Left lung (tissue), 4 donors: ENCODE measurements at regions not wholly inside any gene's neighbourhood (a gene's known extent, or its start where the extent isn't known, plus 50 kb on each side); places are given as distances from the start of the nearest gene placed in this dataset.

Experiments
- ATAC-seq: fragments of 200-7000 bp; cut with Tn5 transposase; one replicate; pipeline ENCODE4 v1.9.1; 2020; ENCODE audit warnings: moderate library complexity
- DNase-seq, 4 donors: peaks; one replicate each; pipeline ENCODE4 v3.0.0-alpha.2; 2013 to 2020
- H3K27ac ChIP-seq, 2 donors: fragments of 200-600 bp; sonication (generic) in 1 of 2; one replicate each; pipeline versions ENCODE4 v1.5.0 to v1.8.0; 2020 to 2021
- H3K27me3 ChIP-seq, 2 donors: fragments of 200-600 bp; sonication (generic) in 1 of 2; one replicate each; pipeline versions ENCODE4 v1.5.0 to v1.8.0; 2020 to 2021
- H3K36me3 ChIP-seq, 2 donors: fragments of 200-600 bp; sonication (generic) in 1 of 2; one replicate each; pipeline versions ENCODE4 v1.5.0 to v1.8.0; 2020 to 2021
- H3K4me1 ChIP-seq, 2 donors: fragments of 200-600 bp; one replicate each; pipeline ENCODE4 v1.8.0; 2021
- H3K4me3 ChIP-seq, 2 donors: fragments of 200-600 bp; sonication (generic) in 1 of 2; one replicate each; pipeline versions ENCODE4 v1.5.0 to v1.8.0; 2020 to 2021; ENCODE audit warnings: mild to moderate bottlenecking in 1 of 2
- H3K9me3 ChIP-seq, 2 donors: fragments of 200-600 bp; sonication (generic) in 1 of 2; one replicate each; pipeline versions ENCODE4 v1.5.0 to v1.8.0; 2020 to 2021
- intact Hi-C, 2 donors: fragments of 100-400 bp; cut with DNase I; formaldehyde crosslinking; loops; one replicate each; pipeline versions ENCODE4 v1.11.2 to v1.14.2; 2022
- TF ChIP-seq, protein P1 (sequence below), 2 donors: fragments of 200-600 bp; sonication (generic) in 1 of 2; IDR thresholded peaks; one replicate each; pipeline versions ENCODE4 v1.5.0 to v1.8.0; 2021; ENCODE audit warnings: antibody characterized with exemption in 2 of 2
- donor health status: DM: no; HTN: yes; CAD: no.
- donor health status: DM: no; HTN: no; CAD: no.

DNA sequence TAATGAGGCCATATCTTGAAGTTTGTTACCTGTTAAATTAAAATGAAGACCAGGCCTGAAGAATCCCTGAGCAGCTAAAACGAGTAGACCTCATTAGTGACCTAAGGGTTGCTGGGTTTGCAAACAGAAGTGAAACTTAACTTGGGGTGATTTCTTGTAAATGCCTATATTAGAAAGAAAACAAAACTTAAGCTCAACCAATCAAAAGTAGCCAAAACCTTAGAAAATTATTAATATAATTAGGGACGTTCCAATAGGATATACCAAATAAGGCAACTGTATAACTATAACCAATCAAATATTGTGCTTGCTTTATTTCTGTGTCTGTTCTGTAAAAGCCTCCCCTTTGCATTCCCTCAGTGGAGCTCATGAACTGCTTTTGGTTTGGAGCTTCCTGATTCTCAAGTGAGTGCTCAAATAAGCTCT, 137.9 kb upstream of the VRK2 start:
- TF ChIP-seq, protein P1, sequence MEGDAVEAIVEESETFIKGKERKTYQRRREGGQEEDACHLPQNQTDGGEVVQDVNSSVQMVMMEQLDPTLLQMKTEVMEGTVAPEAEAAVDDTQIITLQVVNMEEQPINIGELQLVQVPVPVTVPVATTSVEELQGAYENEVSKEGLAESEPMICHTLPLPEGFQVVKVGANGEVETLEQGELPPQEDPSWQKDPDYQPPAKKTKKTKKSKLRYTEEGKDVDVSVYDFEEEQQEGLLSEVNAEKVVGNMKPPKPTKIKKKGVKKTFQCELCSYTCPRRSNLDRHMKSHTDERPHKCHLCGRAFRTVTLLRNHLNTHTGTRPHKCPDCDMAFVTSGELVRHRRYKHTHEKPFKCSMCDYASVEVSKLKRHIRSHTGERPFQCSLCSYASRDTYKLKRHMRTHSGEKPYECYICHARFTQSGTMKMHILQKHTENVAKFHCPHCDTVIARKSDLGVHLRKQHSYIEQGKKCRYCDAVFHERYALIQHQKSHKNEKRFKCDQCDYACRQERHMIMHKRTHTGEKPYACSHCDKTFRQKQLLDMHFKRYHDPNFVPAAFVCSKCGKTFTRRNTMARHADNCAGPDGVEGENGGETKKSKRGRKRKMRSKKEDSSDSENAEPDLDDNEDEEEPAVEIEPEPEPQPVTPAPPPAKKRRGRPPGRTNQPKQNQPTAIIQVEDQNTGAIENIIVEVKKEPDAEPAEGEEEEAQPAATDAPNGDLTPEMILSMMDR (IDR thresholded peaks at IDR 0.05), result no peak
- H3K4me3 ChIP-seq, result no peak overlapping the region
- peaks cover 0 to 6% of the 10 kb centered on the region in 2 donors for H3K4me1 ChIP-seq
- intact Hi-C loops, result no loop called here
- H3K36me3 ChIP-seq, result no peaks in the 10 kb centered on the region
- no peaks in the 10 kb centered on the region for H3K27me3 ChIP-seq
- H3K9me3 ChIP-seq, result no peaks in the 10 kb centered on the region
- ATAC-seq, result no peak
- H3K27ac ChIP-seq, result no peak overlapping the region
- DNase-seq, result no peak

DNA sequence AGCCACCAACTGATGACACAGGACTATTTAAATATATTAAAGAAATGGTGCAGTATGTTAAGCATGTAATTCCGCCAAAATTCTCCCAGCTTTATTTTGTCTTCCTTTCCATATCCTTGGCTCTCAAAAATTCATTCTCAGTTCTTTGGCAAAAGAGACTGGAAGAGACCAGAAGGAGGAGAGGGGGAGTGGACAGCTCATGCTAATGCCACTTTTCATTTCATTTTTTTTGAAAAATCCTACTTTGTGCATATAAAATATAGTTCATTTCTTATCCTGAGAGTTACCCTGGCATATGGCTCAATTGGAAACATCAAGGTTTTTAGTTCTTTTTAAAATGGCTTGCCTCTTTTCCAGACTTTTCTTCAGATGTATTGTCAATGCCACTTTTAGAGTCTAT, 128.5 kb upstream of the VRK2 start:
- no peak for ATAC-seq
- TF ChIP-seq, protein P1 (IDR thresholded peaks at IDR 0.05), result no peak

DNA sequence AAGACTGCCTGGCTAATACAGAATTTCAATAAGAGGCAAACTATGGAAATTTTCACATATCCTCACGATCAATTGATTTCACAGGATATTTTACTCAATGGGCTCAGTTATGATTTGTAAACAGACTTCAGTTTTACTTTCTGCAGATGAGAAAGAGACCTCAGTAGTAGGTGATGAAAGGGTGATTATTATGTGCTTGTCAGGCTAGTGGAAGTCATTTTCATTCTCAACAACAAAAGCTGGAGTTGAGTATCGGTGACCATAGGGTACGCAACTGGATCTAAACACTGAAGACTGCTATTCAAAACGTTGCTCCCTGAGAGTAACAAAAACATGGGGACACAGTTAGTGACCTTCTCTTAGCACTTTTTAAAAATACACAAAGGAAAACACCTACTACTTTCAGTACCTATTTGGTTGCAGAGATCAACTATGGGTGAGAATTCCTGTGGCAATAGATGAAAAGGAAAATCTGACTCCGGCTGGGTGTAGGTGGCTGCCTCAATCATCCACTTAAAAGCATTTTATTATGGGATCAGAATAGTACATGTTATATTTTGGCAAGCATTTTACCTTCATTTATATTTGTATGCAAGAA, 126.2 kb upstream of the VRK2 start:
- TF ChIP-seq, protein P1 (IDR thresholded peaks at IDR 0.05), result no peak
- Histone ChIP-seq H3K4me1 (no peaks in the 10 kb centered on the region), H3K9me3 (peaks cover 0 to 5% of the 10 kb centered on the region in 2 donors), H3K27ac (no peak overlapping the region), H3K36me3 (no peaks in the 10 kb centered on the region), H3K4me3 (no peak overlapping the region), H3K27me3 (no peaks in the 10 kb centered on the region)
- DNase-seq (no peak), ATAC-seq (no peak)
- intact Hi-C loops, result no loop called here

More for the DNA sequence above, 128.5 kb upstream of the VRK2 start:
- Histone ChIP-seq H3K27ac (no peak overlapping the region), H3K27me3 (no peaks in the 10 kb centered on the region), H3K9me3 (no peaks in the 10 kb centered on the region), H3K4me1 (no peaks in the 10 kb centered on the region), H3K4me3 (no peak overlapping the region), H3K36me3 (no peaks in the 10 kb centered on the region)
- intact Hi-C loops, result no loop called here
- DNase-seq, result no peak

DNA sequence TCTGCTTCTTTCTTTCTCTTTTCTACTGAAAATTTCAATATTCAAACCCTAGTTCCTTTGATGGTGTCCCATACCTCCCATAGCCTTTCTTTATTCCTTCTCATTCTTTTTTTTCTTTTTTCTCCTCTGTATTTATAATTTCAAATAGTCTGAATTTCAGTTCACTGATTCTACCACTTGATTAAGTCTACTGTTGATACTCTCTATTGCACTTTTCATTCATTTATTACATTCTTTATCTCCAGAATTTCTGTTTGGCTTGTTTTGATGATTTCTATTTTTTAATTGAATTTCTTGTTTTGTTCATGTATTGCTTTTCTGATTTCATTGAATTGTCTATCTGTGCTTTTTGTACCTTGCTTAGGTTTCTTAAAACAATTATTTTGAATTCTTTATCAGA, 111.9 kb upstream of the VRK2 start:
- no peaks in the 10 kb centered on the region for H3K4me1 ChIP-seq
- H3K4me3 ChIP-seq, result no peak overlapping the region
- no peak overlapping the region for H3K27ac ChIP-seq
- TF ChIP-seq, protein P1 (IDR thresholded peaks at IDR 0.05), result no peak
- intact Hi-C loops, result no loop called here
- ATAC-seq (no peak), DNase-seq (no peak)
- peaks cover 0 to 36% of the 10 kb centered on the region in 2 donors for H3K9me3 ChIP-seq
- no peaks in the 10 kb centered on the region for H3K36me3 ChIP-seq
- no peaks in the 10 kb centered on the region for H3K27me3 ChIP-seq

DNA sequence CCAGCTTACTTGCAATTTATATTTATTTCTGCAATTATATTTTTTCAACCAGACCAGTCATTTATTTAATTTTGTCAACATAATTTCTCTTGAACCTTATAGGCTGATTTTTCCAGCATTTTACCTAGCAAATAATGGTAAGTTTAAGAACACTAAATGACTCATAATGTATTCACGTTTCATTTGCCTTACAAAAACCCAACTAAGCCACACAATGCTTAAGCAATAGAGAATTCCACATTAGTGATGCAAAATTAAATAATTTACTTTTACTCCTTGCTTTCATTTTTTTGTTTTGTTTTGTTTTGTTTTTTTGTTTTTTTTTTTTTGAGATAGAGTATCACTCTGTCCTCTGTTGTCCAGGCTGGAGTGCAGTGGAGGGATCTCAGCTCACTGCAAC, 110.4 kb upstream of the VRK2 start:
- Histone ChIP-seq H3K27ac (no peak overlapping the region), H3K27me3 (no peaks in the 10 kb centered on the region), H3K9me3 (peaks cover 0 to 27% of the 10 kb centered on the region in 2 donors), H3K4me3 (no peak overlapping the region), H3K4me1 (no peaks in the 10 kb centered on the region), H3K36me3 (no peaks in the 10 kb centered on the region)
- intact Hi-C loops, result no loop called here
- TF ChIP-seq, protein P1 (IDR thresholded peaks at IDR 0.05), result no peak
- ATAC-seq (no peak), DNase-seq (no peak)
